Activated naive CD4-positive, alpha-beta T cell treated with Interleukin-2 at 50 U/mL for 16 hours (primary cell): ENCODE measurements at regions not wholly inside any gene's neighbourhood (a gene's known extent, or its start where the extent isn't known, plus 50 kb on each side); places are given as distances from the start of the nearest gene placed in this dataset.

ENCODE experiments used
- DNase-seq: peaks from one replicate; pipeline ENCODE4 v3.0.0-alpha.2; 2020

- no peak for DNase-seq
These were observed 616.6 kb downstream of the ZEB2 start for GRCh38 chr2:143903172-143903856.

GRCh38 chr2:143901185-143901842 lies 618.6 kb downstream of the ZEB2 start:
- no peak for DNase-seq

- DNase-seq, result no peak
These were observed 619.9 kb downstream of the ZEB2 start for GRCh38 chr2:143899987-143900386.

GRCh38 chr2:143893371-143893770 lies 626.5 kb downstream of the ZEB2 start:
- DNase-seq, result no peak

- no peak for DNase-seq
These were observed 628.0 kb downstream of the ZEB2 start for GRCh38 chr2:143891879-143892308.

GRCh38 chr2:143890798-143891197 lies 629.1 kb downstream of the ZEB2 start:
- no peak for DNase-seq

GRCh38 chr2:143889216-143889615 lies 630.7 kb downstream of the ZEB2 start:
- DNase-seq, result no peak

GRCh38 chr2:143885461-143885860 lies 634.5 kb downstream of the ZEB2 start:
- DNase-seq, result no peak

- DNase-seq, result no peak
These were observed 638.7 kb downstream of the ZEB2 start for GRCh38 chr2:143881246-143881645.

- DNase-seq, result no peak
These were observed 641.9 kb downstream of the ZEB2 start for GRCh38 chr2:143877876-143878530.

GRCh38 chr2:143877056-143877455 lies 642.9 kb downstream of the ZEB2 start:
- no peak for DNase-seq

GRCh38 chr2:143875295-143876233 lies 644.4 kb downstream of the ZEB2 start:
- DNase-seq, result no peak

GRCh38 chr2:143873886-143874285 lies 646.0 kb downstream of the ZEB2 start:
- no peak for DNase-seq

- DNase-seq, result no peak
These were observed 649.2 kb downstream of the ZEB2 start for GRCh38 chr2:143870696-143871095.

- no peak for DNase-seq
These were observed 662.9 kb downstream of the ZEB2 start for GRCh38 chr2:143856978-143857377.

GRCh38 chr2:143852759-143853158 lies 667.2 kb downstream of the ZEB2 start:
- no peak for DNase-seq

- DNase-seq, result no peak
These were observed 669.8 kb downstream of the ZEB2 start for GRCh38 chr2:143850084-143850483.

- DNase-seq, result no peak
These were observed 672.7 kb downstream of the ZEB2 start for GRCh38 chr2:143847257-143847656.

- DNase-seq, result no peak
These were observed 674.9 kb downstream of the ZEB2 start for GRCh38 chr2:143844986-143845385.

GRCh38 chr2:143843686-143844085 lies 676.2 kb downstream of the ZEB2 start:
- no peak for DNase-seq

GRCh38 chr2:143842836-143843235 lies 677.1 kb downstream of the ZEB2 start:
- DNase-seq, result no peak

- no peak for DNase-seq
These were observed 678.0 kb downstream of the ZEB2 start for GRCh38 chr2:143841935-143842334.

GRCh38 chr2:143840601-143841000 lies 679.3 kb downstream of the ZEB2 start:
- DNase-seq, result no peak
